Body of pancreas (tissue), 4 donors: ENCODE measurements at regions not wholly inside any gene's neighbourhood (a gene's known extent, or its start where the extent isn't known, plus 50 kb on each side); places are given as distances from the start of the nearest gene placed in this dataset.
A peak's percentile ranks its signal among the peaks of the same experiment; 100 is the strongest.

ENCODE experiments used
- ATAC-seq: fragments of 150-250 bp; one replicate; pipeline ENCODE4 v1.9.1; 2016
- DNase-seq, 4 donors: peaks; one replicate each; pipeline ENCODE4 v3.0.0-alpha.2; 2019
- H3K27ac ChIP-seq, 4 donors: fragments of 200-600 bp; sonication (generic); 1 replicate in 3 of 4; 2 replicates in 1 of 4; pipeline versions ENCODE4 v1.5.1 to v1.6.1; 2016 to 2019; ENCODE audit warnings: mild to moderate bottlenecking in 1 of 4, mixed read lengths in 1 of 4, moderate library complexity in 1 of 4
- H3K27me3 ChIP-seq, 2 donors: fragments of 200-600 bp; sonication (generic); one replicate each; pipeline ENCODE4 v1.6.0; 2016; ENCODE audit warnings: mild to moderate bottlenecking in 1 of 2
- H3K36me3 ChIP-seq, 2 donors: fragments of 200-600 bp; sonication (generic); replicated peaks in 1 of 2; 2 replicates each; pipeline ENCODE4 v1.5.1; 2016; ENCODE audit warnings: low read depth in 2 of 2; ENCODE audit not compliant: insufficient read depth in 1 of 2
- H3K4me1 ChIP-seq: fragments of 200-600 bp; sonication (generic); one replicate; pipeline ENCODE4 v1.6.0; 2016
- H3K4me3 ChIP-seq, 2 donors: fragments of 200-600 bp; sonication (generic); 1 replicate in 1 of 2; 2 replicates in 1 of 2; pipeline ENCODE4 v1.5.1; 2016 to 2019
- H3K9me3 ChIP-seq, 3 donors: fragments of 200-600 bp; sonication (generic); 1 replicate in 2 of 3; 2 replicates in 1 of 3; pipeline ENCODE4 v1.5.1; 2016
- POLR2A ChIP-seq, 3 donors: fragments of 450-650 bp; IDR thresholded peaks; one replicate each; pipeline ENCODE4 v1.6.1; 2016; ENCODE audit warnings: antibody characterized with exemption in 3 of 3, mild to moderate bottlenecking in 2 of 3
- WGBS, 2 donors: methylation state at CpG; one replicate each; pipeline ENCODE4 v1.1.5; 2017; 5-methylcytosine and 5-hydroxymethylcytosine counted together
- intact Hi-C: fragments of 100-400 bp; cut with DNase I; formaldehyde crosslinking; loops from one replicate; pipeline ENCODE4 v1.15.1; 2023
- TF ChIP-seq, protein P1 (sequence below), 7 experiments: fragments of 450-650 bp in 4 of 7; fragments of 200-600 bp in 3 of 7; sonication (generic) in 3 of 7; IDR thresholded peaks; one replicate each; pipeline ENCODE4 v1.5.1; 2016 to 2019; ENCODE audit warnings: antibody characterized with exemption in 7 of 7

DNA sequence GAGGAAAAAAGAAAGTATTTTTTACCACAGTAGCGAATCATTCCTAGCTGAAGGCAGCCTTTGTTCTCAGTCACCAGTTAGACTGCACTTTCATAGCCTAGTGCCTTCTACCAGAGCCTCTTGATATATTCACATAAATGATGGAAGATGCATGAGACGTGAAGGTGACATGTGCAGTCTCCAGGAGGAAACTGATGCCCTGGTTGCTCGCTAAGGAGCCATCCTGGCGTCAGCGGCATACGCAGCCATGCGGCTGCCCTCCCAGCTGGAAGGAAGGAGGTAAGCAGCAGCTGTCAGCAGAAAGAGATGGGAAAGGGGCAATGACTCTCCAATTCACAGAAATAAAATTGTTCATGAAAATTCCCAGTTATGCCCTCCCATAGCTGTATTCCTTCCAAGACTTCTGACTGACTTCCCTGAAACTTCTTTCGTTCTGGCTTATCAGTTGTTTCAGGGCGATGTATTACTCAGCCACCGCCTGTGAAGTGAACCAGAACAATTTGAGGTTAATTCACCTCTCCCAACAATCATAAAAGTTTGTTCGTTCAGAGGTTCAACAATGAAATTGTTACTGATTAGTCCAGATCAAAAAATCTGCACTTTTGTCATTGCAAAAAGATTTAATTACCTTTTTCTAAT lies 331.2 kb downstream of the NR2F1-AS1 start:
- intact Hi-C loops, result no loop called here
- H3K36me3 ChIP-seq, result no peaks in the 10 kb centered on the region
- no peaks in the 10 kb centered on the region for H3K27me3 ChIP-seq
- ATAC-seq (no peak), DNase-seq (no peak)
- 48 to 51% methylated on average over 11 of the region's 11 CpGs for WGBS, 2 donors
- TF ChIP-seq, protein P1, sequence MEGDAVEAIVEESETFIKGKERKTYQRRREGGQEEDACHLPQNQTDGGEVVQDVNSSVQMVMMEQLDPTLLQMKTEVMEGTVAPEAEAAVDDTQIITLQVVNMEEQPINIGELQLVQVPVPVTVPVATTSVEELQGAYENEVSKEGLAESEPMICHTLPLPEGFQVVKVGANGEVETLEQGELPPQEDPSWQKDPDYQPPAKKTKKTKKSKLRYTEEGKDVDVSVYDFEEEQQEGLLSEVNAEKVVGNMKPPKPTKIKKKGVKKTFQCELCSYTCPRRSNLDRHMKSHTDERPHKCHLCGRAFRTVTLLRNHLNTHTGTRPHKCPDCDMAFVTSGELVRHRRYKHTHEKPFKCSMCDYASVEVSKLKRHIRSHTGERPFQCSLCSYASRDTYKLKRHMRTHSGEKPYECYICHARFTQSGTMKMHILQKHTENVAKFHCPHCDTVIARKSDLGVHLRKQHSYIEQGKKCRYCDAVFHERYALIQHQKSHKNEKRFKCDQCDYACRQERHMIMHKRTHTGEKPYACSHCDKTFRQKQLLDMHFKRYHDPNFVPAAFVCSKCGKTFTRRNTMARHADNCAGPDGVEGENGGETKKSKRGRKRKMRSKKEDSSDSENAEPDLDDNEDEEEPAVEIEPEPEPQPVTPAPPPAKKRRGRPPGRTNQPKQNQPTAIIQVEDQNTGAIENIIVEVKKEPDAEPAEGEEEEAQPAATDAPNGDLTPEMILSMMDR (IDR thresholded peaks at IDR 0.05), result no peak
- TF ChIP-seq POLR2A (IDR thresholded peaks at IDR 0.05), result no peak
- no peaks in the 10 kb centered on the region for H3K4me1 ChIP-seq
- no peak overlapping the region for H3K4me3 ChIP-seq
- H3K9me3 ChIP-seq, result no peaks in the 10 kb centered on the region
- H3K27ac ChIP-seq, result peak overlapping the region in 3 of 4 donors; percentile 1 to 16 (median 4)

GRCh38 chr5:93247105-93247504 lies 333.9 kb downstream of the NR2F1-AS1 start:
- no peaks in the 10 kb centered on the region for H3K27me3 ChIP-seq
- intact Hi-C loops, result no loop called here
- H3K36me3 ChIP-seq, result no peaks in the 10 kb centered on the region
- H3K9me3 ChIP-seq, result no peaks in the 10 kb centered on the region
- TF ChIP-seq POLR2A (IDR thresholded peaks at IDR 0.05), result no peak
- TF ChIP-seq, protein P1 (IDR thresholded peaks at IDR 0.05), result no peak
- H3K4me1 ChIP-seq, result no peaks in the 10 kb centered on the region
- H3K27ac ChIP-seq, result no peak overlapping the region
- no peak for DNase-seq
- no peak overlapping the region for H3K4me3 ChIP-seq
- 37 to 39% methylated on average over 3 of the region's 3 CpGs for WGBS, 2 donors
- no peak for ATAC-seq

- no peaks in the 10 kb centered on the region for H3K9me3 ChIP-seq
- TF ChIP-seq POLR2A (IDR thresholded peaks at IDR 0.05), result no peak
- TF ChIP-seq, protein P1 (IDR thresholded peaks at IDR 0.05), result no peak
- intact Hi-C loops, result no loop called here
- H3K36me3 ChIP-seq, result no peaks in the 10 kb centered on the region
- H3K27ac ChIP-seq, result no peak overlapping the region
- H3K27me3 ChIP-seq, result no peaks in the 10 kb centered on the region
- WGBS, 2 donors, result 25 to 33% methylated on average over 6 of the region's 6 CpGs
- H3K4me1 ChIP-seq, result no peaks in the 10 kb centered on the region
- DNase-seq, result peak in 1 of 4 donors; percentile 7
- H3K4me3 ChIP-seq, result no peak overlapping the region
- peak; percentile 21 for ATAC-seq
Measured at GRCh38 chr5:93246090-93246855, 334.7 kb downstream of the NR2F1-AS1 start.

GRCh38 chr5:93245226-93245625 lies 335.8 kb downstream of the NR2F1-AS1 start:
- H3K27me3 ChIP-seq, result no peaks in the 10 kb centered on the region
- intact Hi-C loops, result no loop called here

More at GRCh38 chr5:93245226-93245625, 335.8 kb downstream of the NR2F1-AS1 start:
- no peak overlapping the region for H3K27ac ChIP-seq
- DNase-seq (no peak), ATAC-seq (no peak)
- no peaks in the 10 kb centered on the region for H3K36me3 ChIP-seq
- WGBS, 2 donors, result 62 to 72% methylated on average over 3 of the region's 3 CpGs
- H3K4me3 ChIP-seq, result no peak overlapping the region
- H3K4me1 ChIP-seq, result no peaks in the 10 kb centered on the region
- TF ChIP-seq, protein P1 (IDR thresholded peaks at IDR 0.05), result no peak
- no peak for TF ChIP-seq POLR2A (IDR thresholded peaks at IDR 0.05)
- no peaks in the 10 kb centered on the region for H3K9me3 ChIP-seq
